Dermis blood vessel endothelial cell (primary cell): ENCODE measurements at regions not wholly inside any gene's neighbourhood (a gene's known extent, or its start where the extent isn't known, plus 50 kb on each side); places are given as distances from the start of the nearest gene placed in this dataset.

ENCODE experiments used
- DNase-seq: peaks from one replicate; pipeline ENCODE4 v3.0.0; 2010

GRCh38 chr16:86355951-86356350, 154.4 kb upstream of the FOXF1 start:
- no peak for DNase-seq

- no peak for DNase-seq
Measured at GRCh38 chr16:86356804-86357203, 153.5 kb upstream of the FOXF1 start.

GRCh38 chr16:86357303-86357702, 153.0 kb upstream of the FOXF1 start:
- no peak for DNase-seq

- no peak for DNase-seq
Measured at GRCh38 chr16:86357950-86358349, 152.4 kb upstream of the FOXF1 start.

GRCh38 chr16:86359571-86359970, 150.8 kb upstream of the FOXF1 start:
- DNase-seq: no peak

- no peak for DNase-seq
Measured at GRCh38 chr16:86362155-86362849, 148.0 kb upstream of the FOXF1 start.

GRCh38 chr16:86363057-86363490, 147.3 kb upstream of the FOXF1 start:
- DNase-seq: peak; percentile 32

- DNase-seq: no peak
Measured at GRCh38 chr16:86363836-86364618, 146.3 kb upstream of the FOXF1 start.

- DNase-seq: no peak
Measured at GRCh38 chr16:86364653-86365380, 145.5 kb upstream of the FOXF1 start.

GRCh38 chr16:86365513-86366273, 144.6 kb upstream of the FOXF1 start:
- DNase-seq: no peak

- DNase-seq: no peak
Measured at GRCh38 chr16:86366481-86366880, 143.8 kb upstream of the FOXF1 start.

- DNase-seq: no peak
Measured at GRCh38 chr16:86367291-86368072, 142.8 kb upstream of the FOXF1 start.

GRCh38 chr16:86368261-86368660, 142.1 kb upstream of the FOXF1 start:
- no peak for DNase-seq

- no peak for DNase-seq
Measured at GRCh38 chr16:86370062-86370461, 140.3 kb upstream of the FOXF1 start.

- DNase-seq: no peak
Measured at GRCh38 chr16:86371083-86371803, 139.1 kb upstream of the FOXF1 start.

- no peak for DNase-seq
Measured at GRCh38 chr16:86372193-86372592, 138.1 kb upstream of the FOXF1 start.

GRCh38 chr16:86373276-86373901, 136.9 kb upstream of the FOXF1 start:
- no peak for DNase-seq

- DNase-seq: no peak
Measured at GRCh38 chr16:86374603-86375130, 135.7 kb upstream of the FOXF1 start.

GRCh38 chr16:86375364-86375763, 135.0 kb upstream of the FOXF1 start:
- DNase-seq: no peak

GRCh38 chr16:86375851-86376250, 134.5 kb upstream of the FOXF1 start:
- DNase-seq: no peak
